Naive thymus-derived CD8-positive, alpha-beta T cell (primary cell): ENCODE measurements at regions not wholly inside any gene's neighbourhood (a gene's known extent, or its start where the extent isn't known, plus 50 kb on each side); places are given as distances from the start of the nearest gene placed in this dataset.
"Not testable (repeated sequence)": the region's sequence is repeated elsewhere in the genome, so short reads cannot be mapped to it uniquely, and the experiment has no call there.

ENCODE experiments used
- ATAC-seq, 2 donors: fragments of 150-1000 bp; cut with Tn5 transposase in 1 of 2; sonication (Bioruptor Pico), chemical (Tn5 transposase) in 1 of 2; 1 replicate in 1 of 2; 2 replicates in 1 of 2; pipeline ENCODE4 v1.10.0; 2021; ENCODE audit warnings: mild to moderate bottlenecking in 2 of 2, moderate library complexity in 2 of 2
- POLR2A ChIA-PET: fragments of 350-600 bp; sonication (Branson Sonifier 250); formaldehyde crosslinking; loops from one replicate; lab custom pipeline; 2021; ENCODE audit warnings: antibody characterized with exemption; lab: Charles Lee
- DNase-seq, 10 donors: peaks; one replicate each; pipeline versions ENCODE4 v3.0.0 to v3.0.0-alpha.2; 2020 to 2022
- H3K27ac Mint-ChIP-seq, 10 donors: one replicate each; pipeline ENCODE4 v1.8.0; 2020 to 2022; ENCODE audit warnings: mild to moderate bottlenecking in 10 of 10, mixed read lengths in 10 of 10, moderate library complexity in 4 of 10, inconsistent platforms in 1 of 10
- H3K27me3 Mint-ChIP-seq, 5 donors: one replicate each; pipeline ENCODE4 v1.8.0; 2021 to 2022; ENCODE audit warnings: mixed read lengths in 5 of 5
- H3K36me3 Mint-ChIP-seq, 3 donors: one replicate each; pipeline ENCODE4 v1.8.0; 2020 to 2022; ENCODE audit warnings: mixed read lengths in 3 of 3, mild to moderate bottlenecking in 2 of 3, inconsistent platforms in 1 of 3
- H3K4me1 Mint-ChIP-seq, 4 donors: one replicate each; pipeline ENCODE4 v1.8.0; 2021 to 2022; ENCODE audit warnings: mixed read lengths in 4 of 4
- H3K4me3 Mint-ChIP-seq, 10 donors: one replicate each; pipeline ENCODE4 v1.8.0; 2020 to 2022; ENCODE audit warnings: mild to moderate bottlenecking in 10 of 10, mixed read lengths in 10 of 10, moderate library complexity in 6 of 10, inconsistent platforms in 1 of 10
- H3K9me3 Mint-ChIP-seq, 9 donors: one replicate each; pipeline ENCODE4 v1.8.0; 2020 to 2022; ENCODE audit warnings: mixed read lengths in 9 of 9, mild to moderate bottlenecking in 3 of 9, inconsistent platforms in 1 of 9, moderate library complexity in 1 of 9

DNA sequence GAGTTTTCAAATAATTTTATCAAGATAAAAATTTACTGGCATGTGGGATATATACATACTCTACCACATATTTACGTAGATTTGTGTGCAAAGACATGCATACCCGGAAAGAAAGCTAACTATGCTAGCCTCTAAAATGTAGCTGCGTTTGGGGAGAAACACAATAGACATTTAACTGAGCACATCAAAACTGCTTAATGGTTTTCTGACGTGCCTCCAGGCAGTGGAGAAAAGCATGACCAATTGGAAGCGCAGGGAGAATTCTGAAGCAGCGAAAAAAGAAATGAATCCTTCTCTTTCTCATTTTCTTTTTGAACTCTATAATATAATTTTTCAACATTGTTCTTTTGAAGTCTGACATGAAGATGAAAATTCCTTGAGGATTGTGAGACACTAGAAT, 60.3 kb upstream of the LYZL1 start:
- Mint-ChIP-seq H3K36me3 (no peaks in the 10 kb centered on the region), H3K27me3 (peaks cover 6 to 40% (median 23%) of the 10 kb centered on the region in 5 donors), H3K4me3 (no peak overlapping the region), H3K9me3 (peaks cover 0 to 3% (median 0%) of the 10 kb centered on the region in 9 donors), H3K27ac (no peak overlapping the region), H3K4me1 (no peaks in the 10 kb centered on the region)
- POLR2A ChIA-PET, result no interaction called here
- ATAC-seq (no peak), DNase-seq (no peak)

DNA sequence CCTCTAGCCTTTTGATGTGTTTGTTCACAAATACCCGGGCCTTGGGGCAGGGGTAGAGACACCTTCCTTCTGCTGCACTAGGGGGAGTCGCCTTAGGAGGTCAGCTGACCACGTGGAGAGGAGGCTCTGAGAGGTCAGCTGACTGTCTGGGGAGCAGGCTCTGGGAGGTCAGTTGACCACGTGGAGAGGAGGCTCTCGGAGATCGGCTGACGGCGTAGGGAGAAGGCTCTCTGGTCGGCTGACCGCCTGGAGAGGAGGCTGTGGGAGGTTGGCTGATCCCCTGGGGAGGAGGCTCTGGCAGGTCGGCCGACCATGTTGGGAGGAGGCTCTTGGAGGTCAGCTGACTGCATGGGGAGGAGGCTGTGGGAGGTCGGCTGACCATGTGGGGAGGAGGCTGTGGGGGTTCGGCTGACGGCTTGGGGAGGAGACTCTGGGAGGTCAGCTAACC, 59.6 kb upstream of the LYZL1 start:
- Mint-ChIP-seq H3K4me1 (no peaks in the 10 kb centered on the region), H3K9me3 (peaks cover 0 to 3% (median 0%) of the 10 kb centered on the region in 9 donors)
- POLR2A ChIA-PET, result no interaction called here

DNA sequence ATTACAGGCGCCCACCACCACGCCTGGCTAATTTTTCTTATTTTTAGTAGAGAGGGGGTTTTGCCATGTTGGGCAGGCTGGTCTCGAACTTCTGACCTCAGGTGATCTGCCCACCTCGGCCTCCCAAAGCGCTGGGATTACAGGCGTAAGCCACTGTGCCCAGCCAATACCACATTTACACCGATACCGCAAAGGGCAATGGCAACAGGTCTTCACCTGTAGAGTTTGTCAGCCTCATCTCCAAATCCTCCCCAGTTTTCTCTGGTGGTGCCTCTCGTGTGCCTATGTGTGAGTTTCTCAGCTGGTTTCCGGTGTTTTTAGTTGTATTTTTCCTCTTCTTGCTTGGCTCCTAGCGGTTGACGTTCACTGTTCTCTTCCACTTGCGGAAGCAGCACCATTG, 52.0 kb upstream of the LYZL1 start:
- H3K4me3 Mint-ChIP-seq, POLR2A ChIA-PET, H3K27ac Mint-ChIP-seq, DNase-seq, ATAC-seq, H3K9me3 Mint-ChIP-seq, H3K27me3 Mint-ChIP-seq, H3K36me3 Mint-ChIP-seq, H3K4me1 Mint-ChIP-seq: not testable (repeated sequence)

More for the DNA sequence above, 59.6 kb upstream of the LYZL1 start:
- DNase-seq (no peak), ATAC-seq (no peak)
- H3K36me3 Mint-ChIP-seq, result no peaks in the 10 kb centered on the region
- peaks cover 6 to 34% (median 20%) of the 10 kb centered on the region in 5 donors for H3K27me3 Mint-ChIP-seq
- no peak overlapping the region for H3K27ac Mint-ChIP-seq
- no peak overlapping the region for H3K4me3 Mint-ChIP-seq

DNA sequence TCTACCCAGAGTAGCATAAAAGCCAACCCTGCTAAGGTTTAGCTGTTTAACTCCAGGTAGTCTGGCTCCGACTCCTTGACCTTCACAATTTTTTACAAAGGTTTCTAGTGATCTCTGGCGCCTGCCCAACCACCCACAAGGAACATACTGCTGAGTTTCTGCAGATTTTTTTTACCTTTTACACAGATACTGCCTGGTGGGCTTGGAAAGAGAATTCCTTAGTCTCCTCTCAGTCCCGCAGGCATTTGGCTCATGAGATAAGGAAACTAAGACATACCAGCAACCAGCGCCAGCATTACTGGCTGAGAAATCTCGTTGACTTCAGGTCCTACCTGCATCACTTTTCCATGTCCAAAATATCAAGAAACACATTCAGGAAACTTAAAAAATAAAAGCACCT, 51.1 kb upstream of the LYZL1 start:
- Mint-ChIP-seq H3K27ac (no peak overlapping the region), H3K4me1 (no peaks in the 10 kb centered on the region), H3K27me3 (peaks cover 0 to 10% (median 5%) of the 10 kb centered on the region in 5 donors), H3K9me3 (no peaks in the 10 kb centered on the region), H3K36me3 (no peaks in the 10 kb centered on the region), H3K4me3 (no peak overlapping the region)
- DNase-seq (no peak), ATAC-seq (no peak)
- POLR2A ChIA-PET, result no interaction called here

DNA sequence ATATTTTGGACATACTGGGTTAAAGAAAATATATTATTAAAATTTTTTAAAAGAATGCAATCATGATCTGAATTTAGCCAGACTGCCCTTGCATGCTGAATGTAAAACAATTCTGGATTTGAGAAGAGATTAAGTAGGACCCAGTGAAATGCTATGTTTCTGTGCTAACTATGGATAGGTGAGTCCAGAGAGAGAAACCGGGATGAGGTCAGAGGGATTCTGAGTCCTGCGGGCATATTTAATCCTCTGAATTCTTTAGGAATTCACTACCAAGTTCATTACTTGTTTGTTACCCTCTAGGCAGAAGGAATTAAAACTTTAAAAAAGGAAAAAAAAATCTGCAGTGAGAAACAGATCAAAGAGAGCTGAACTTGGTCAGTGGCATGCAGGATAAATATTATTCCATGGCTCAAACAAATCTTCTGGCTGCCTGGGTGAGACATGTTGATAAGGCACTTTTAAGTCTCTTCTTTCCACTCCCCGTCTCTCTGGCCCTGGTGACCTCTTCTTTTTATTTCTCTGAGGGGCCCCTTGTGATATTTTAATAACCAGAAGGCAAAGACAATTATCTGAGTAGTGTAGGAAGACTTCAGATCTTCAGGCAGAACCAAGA, 50.2 kb upstream of the LYZL1 start:
- no peak overlapping the region for H3K27ac Mint-ChIP-seq
- DNase-seq, result no peak
- no peak for ATAC-seq
- POLR2A ChIA-PET, result no interaction called here
- no peaks in the 10 kb centered on the region for H3K4me1 Mint-ChIP-seq
- H3K9me3 Mint-ChIP-seq, result no peaks in the 10 kb centered on the region
- H3K36me3 Mint-ChIP-seq, result no peaks in the 10 kb centered on the region
- peaks cover 0 to 10% (median 5%) of the 10 kb centered on the region in 5 donors for H3K27me3 Mint-ChIP-seq
- H3K4me3 Mint-ChIP-seq, result no peak overlapping the region
